ENCODE measurements at regions not wholly inside any gene's neighbourhood (a gene's known extent, or its start where the extent isn't known, plus 50 kb on each side); places are given as distances from the start of the nearest gene placed in this dataset.
"Not testable (repeated sequence)": the region's sequence is repeated elsewhere in the genome, so short reads cannot be mapped to it uniquely, and the experiment has no call there.

DNA sequence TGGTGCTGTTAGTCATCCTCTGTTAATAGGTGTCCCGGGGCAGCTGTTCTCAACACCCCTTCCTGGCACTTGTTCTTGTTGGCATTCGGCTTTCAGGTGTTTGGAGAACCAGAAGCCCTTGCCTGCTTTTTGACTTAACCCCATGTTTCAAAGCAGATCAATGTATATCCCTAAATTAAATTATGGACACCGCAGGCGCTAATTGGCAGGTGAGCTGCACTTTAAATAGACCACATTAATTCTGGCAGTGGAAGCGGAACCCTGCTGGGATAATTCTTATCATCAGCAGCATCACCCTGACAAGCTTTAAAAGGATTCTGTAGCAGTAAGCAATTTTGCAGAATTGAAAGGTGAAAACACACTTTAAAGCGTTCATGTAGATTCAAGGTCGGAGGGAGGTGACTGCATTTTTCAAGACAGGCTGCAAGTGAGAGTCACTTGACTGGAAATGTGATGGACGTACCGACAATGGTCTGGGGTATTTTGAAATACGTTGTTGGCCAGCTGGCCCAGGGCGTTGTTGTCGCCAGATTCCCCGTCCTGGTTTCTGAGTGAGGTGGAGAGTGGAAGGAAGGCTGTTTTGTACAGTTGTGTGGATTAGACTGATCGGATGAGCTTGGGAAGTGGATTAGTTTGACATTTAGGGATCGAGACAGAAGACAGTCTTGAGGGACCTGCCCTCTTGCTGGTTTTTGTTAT, 55.1 kb downstream of the NPIPB11 start:
- not testable (repeated sequence) for TF ChIP-seq CTCF (IDR thresholded peaks at IDR 0.05 in 2 of 3, conservative IDR thresholded peaks at IDR 0.05 in 1 of 3; ENCODE audit: control insufficient read depth in 2 of 3, extremely low read depth in 1 of 3, insufficient read depth in 1 of 3, low read depth in 3 of 3, low read length in 3 of 3); NR2C1 (IDR thresholded peaks at IDR 0.05); POLR2A (IDR thresholded peaks at IDR 0.05; ENCODE audit: low read depth, low read length); SUZ12 (IDR thresholded peaks at IDR 0.05; ENCODE audit: unreplicated experiment); JUND (IDR thresholded peaks at IDR 0.05; ENCODE audit: low read depth, low read length); RAD21 (IDR thresholded peaks at IDR 0.05; ENCODE audit: insufficient read depth, low read depth, low read length); NFYB (IDR thresholded peaks at IDR 0.05; ENCODE audit: insufficient read depth, low read depth, low read length)
- TF ChIP-seq, protein P1, sequence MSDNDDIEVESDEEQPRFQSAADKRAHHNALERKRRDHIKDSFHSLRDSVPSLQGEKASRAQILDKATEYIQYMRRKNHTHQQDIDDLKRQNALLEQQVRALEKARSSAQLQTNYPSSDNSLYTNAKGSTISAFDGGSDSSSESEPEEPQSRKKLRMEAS (IDR thresholded peaks at IDR 0.05; ENCODE audit: low read depth, low read length): not testable (repeated sequence)

Measured in GM12878 (cell line).